HT-29 (cell line): ENCODE measurements at regions not wholly inside any gene's neighbourhood (a gene's known extent, or its start where the extent isn't known, plus 50 kb on each side); places are given as distances from the start of the nearest gene placed in this dataset.
A peak's percentile ranks its signal among the peaks of the same experiment; 100 is the strongest.

ENCODE experiments used
- DNase-seq: peaks from one replicate; pipeline ENCODE4 v3.0.0-alpha.2; 2015; ENCODE audit warnings: low spot score

DNA sequence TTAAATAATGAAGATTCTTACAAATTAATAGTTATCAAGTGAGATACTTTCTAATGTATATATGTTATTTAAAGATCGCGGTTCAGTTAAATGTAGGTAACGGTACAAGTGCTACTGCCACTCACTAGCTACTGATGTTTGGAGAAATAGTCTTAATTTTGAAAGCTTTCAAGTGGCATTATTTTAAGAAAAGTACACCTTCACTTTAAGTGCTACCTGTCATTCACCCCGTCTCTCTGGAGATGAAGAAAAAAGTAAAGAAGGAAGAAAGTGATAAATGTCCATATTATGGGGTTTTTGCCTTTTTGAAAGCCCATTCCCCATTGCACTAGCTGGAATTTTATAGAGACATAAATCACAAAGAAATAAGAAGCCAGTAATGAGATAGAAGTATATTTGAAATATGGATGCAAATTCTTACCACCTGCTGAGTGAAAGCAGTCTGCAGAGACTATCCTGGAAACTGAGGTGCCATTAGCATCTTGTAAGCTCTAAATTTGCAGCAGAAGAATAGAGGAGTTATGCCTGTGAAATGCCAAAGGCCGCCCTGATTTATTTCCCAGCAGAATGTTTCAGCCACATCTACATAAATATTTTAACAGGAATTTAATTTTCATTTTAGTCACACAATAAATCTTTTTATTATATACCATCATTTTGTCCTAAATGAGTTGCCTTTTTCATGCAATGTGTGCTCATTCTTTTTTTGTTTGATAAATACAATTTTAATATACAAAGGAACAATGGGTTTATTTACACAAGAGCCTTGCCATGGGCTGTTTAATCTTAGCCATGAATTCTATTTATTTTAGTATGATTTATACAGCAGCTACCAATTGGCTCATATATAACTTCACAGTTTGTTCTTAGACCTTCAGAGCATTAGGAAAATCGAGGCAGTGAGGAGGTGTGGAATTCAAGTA, 489.9 kb upstream of the RAG2 start:
- DNase-seq = no peak

DNA sequence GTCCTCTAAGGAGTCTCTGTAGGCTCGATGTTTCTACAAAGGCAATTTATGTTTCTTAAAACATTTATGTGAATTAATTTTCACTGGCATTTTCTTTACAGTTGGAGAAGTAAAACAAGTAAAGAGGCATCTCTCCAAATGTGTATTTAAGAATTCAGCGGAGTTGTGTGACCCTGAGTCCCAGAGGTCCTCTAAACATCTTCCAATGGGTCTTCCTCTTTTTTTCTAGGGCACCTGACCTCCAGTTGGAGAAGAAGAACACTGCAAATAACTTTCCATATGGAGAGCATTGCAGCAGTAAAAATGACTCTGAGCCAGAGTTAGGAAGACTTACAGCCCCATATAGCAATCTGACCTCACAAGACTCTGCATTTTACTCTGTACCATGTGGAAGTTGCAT, 480.5 kb upstream of the RAG2 start:
- no peak for DNase-seq

DNA sequence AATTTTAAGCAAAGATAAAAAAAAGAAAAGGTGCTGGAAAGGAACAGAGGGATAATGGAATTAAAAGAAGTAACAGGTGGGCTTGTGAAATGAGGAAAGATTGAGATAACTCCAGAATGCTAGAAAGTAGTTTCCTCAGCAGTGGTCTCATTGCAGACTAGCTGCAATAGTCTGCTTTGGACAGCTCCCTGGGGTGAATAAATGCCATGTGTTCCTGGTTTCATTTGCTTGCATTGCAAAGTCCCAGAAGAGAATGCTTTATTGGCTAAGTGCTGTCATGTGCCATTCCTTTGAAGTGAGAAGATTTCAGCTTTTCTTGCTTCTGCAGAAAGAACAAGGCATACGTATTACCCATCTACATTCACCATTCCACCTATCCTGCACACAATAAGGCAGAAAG, 478.8 kb upstream of the RAG2 start:
- DNase-seq = no peak

DNA sequence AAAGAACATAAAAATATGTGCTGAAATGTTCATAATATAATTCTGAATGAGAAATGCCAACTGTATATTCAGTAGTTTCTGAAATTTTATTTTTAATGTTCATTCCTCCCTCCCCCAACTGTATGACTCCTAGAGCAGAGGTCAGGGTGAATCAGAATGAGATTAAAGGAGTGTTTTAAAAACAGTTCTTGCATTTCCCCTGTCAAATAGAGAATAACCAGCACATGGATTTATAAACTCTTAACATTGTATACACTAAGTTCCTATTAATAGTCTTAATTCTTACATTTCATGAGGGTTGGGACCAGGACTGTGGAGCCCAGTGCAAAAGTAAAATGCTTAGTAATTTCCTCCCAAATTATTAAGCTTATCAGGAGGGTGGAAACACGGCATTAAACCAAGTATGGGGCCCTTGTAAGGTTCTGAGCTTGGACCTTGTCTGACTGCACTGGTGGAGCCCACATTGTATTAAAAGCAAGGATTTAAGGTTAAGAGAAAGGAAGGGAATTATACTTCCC, 474.6 kb upstream of the RAG2 start:
- no peak for DNase-seq

DNA sequence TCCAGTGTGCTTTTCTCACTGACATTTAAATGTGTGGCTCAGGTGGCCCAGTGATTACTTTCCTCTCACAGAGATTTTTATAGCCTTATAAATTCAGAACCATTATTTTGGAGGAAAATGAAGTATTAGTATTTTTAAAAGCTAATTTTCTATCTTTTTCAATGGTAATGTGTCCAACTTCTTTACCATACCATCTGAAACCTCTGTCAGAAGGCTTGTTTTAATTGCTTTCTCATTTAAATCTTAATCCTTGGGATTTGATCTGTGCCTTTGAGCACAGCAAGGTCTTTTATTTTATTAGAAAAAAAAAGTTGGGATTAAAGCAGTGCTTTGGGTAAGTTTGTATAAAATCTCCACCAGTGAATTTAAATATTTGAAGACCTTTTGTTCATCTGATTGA, 452.3 kb upstream of the RAG2 start:
- DNase-seq = no peak

DNA sequence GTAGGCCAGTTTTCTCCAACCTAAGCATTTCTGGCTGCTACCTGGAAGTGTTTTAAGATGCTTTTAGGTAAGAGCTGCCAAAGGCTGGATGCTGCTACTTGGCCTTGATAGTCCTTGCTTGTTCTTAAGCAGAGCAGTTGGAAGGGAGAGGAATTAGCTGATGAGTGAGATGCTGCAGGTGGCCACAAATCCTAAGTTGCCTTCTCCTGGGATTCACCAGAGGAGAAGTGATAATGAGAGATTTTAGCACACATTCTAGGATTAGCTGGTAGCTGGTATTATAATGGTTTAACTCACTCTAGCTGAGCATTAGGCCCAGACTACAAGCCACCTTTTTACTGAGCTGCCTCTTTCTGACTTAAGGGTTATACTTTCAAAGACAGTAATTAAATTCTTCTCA, 442.9 kb upstream of the RAG2 start:
- DNase-seq = no peak

DNA sequence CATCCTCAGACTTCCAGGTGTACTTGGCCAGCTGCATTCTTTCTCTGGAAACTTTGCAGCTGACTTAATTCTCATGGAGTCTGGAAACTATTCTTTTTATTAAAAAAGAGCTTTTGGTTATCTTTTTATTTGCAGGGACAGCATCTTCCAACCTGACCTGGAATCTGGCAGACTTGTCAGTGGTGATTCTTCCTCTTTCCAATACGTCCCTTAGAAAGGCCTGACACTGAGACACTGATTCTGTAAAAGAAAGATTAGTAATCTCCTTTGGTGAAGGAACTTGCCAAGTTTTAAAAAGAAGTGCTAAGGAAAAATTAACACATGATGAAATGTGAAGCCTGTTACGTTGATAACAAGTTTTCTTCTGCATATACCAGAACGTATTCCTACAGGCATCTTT, 440.9 kb upstream of the RAG2 start:
- no peak for DNase-seq

DNA sequence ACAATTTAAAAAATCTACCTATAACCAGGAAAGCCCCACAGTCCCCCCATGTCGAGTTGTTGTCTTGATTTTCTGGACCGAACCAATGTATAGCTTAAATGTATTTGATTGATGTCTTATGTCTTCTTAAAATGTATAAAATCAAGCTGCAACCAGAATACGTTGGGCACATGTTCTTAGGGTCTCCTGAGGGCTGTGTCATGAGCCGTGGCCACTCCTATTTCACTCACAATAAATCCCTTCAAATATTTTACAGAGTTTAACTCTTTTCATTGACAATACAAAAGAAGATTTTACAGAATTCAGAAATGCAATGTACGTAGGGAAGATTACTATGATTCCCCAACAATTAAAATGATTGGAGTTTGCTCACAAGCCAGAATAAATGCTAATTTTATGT, 428.7 kb upstream of the RAG2 start:
- no peak for DNase-seq

DNA sequence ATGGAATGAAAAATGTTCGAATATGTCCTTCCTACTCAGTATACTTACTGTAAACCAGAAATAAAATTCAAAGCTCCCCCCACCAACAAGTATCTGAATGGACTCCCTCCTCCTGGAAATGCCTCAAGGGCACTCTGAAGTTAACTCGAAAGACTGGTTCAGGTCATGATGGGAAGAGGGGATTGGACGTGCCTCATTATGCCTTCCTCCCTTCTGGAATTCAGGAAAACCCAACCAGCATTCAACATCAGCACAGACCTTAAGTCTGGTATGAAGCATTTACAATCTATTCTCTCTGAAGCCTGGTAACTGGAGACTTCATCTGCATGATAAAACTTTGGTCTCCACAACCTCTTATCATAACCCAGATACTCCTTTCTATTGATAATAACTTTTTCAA, 428.3 kb upstream of the RAG2 start:
- DNase-seq = no peak

DNA sequence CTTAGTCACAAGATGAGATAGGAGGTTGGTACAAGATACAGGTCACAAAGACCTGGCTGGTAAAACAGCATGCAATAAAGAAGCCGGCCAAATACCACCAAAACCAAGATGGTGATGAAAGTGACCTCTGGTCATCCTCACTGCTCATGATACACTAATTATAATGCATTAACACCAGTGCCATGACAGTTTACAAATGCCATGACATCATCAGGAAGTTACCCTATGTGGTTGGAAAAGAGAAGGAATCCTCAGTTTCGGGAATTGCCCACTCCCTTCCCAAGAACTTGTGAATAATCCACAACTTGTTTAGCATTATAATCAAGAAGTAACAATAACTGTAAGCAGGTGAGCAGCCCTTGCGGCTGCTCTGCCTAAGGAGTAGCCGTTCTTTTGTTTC, 408.5 kb upstream of the RAG2 start:
- no peak for DNase-seq

DNA sequence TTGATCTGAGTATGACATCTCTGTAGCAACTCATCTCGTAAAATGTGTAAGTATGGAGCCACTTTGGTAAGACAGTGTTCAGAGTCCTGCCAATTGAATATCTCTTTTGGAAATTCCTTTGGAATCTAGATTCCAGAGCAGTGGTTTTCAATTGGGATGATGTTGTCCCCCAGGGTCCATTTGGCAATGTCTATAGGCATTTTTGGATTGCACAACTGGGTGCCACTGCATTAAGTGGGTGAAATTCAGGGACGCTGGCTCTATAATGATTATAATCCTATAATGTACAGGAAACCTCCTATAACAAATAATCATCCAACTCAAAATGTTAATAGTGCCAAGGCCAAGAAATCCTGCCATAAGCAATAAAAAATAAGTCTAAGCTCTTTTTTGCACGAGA, 404.8 kb upstream of the RAG2 start:
- DNase-seq = no peak

DNA sequence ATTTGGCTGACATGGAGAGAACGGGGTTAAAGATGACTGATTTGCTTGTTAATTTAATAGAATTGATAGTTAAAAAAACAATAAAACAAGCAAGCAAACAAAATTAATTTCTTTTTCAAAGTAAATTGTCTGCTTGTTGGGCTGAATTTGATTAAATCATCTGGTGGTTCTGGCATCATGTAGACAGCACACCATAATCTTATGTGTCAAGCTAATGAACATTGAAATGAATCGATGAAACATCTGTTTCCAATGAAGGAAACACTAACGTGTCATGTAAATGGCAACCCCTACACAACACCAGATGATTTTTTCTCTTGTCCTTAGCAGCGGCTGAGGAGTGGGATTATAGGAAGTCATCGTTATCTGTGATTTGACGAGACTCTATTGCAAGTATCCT, 399.6 kb upstream of the RAG2 start:
- no peak for DNase-seq

DNA sequence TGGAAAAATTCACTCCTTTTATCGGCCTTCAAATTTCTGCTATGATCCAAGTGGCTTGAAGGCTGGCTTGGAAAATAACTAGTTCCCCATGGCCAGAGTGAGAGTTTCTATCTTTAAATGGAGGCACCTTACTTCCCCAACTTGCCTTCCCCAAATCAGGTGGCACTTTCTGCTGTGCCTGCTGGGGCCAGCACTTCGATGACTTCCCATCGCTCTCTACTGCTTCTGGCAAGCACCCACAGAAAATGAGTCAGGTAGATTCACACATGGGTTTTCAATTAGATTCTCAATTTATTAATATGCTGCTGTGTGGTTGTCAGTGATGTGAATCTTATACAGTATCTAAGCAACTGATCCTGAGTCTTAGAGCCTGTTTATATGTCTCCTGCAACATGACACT, 398.8 kb upstream of the RAG2 start:
- no peak for DNase-seq

DNA sequence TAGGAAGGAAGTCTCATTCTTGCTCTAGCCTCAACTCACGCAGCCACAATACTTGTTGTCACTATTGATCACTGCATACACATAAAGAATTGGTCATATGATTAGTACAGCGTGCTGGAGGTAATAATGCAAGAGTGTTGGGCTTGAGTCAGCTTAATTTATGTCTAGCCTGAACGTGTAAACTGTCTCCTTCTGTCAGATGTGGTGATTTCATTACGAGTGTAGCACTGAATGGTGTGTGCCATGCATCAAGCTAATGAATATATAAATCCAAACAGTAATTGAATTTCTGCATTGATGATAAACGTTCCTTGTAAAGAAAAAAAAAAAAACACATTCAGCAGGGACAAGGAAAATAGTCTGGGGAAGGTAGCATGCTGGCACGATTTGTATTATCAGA, 396.2 kb upstream of the RAG2 start:
- no peak for DNase-seq

DNA sequence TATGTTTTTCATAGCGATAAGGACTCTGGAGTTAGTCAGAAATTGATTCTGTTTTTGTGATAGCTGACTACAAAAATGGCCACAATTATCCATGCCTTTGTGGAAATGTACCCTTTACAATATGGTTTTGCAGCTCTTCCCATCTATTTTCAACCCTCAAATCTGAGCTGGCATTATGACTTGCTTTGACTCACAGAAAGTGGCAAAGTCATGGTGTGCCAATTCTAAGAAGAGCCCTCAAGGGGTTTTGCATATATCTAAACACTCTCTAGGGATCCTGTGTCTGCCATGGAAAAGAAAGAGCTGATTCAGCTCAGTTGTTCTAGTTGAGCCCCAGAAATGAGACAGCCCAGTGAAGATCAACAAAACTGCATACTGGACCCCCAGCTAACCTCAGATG, 390.5 kb upstream of the RAG2 start:
- DNase-seq = no peak

DNA sequence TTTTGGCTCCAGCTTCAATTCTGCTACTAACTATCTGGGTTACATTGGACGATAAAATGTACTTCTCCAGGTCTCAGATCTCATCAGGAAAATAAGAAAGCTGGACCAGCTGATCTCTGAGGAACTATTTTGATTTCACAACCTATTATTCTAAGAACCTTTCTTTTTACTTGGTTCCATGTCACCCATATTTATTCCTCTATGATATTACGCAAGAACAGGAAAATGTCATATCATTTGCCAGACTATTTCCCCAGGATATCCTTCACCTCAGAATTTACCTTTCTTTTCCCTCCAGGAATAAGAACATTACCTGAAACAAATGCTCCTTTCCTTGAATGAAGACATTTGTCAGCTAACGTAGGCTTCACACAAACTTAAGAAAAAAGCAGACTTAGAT, 387.5 kb upstream of the RAG2 start:
- DNase-seq = no peak

DNA sequence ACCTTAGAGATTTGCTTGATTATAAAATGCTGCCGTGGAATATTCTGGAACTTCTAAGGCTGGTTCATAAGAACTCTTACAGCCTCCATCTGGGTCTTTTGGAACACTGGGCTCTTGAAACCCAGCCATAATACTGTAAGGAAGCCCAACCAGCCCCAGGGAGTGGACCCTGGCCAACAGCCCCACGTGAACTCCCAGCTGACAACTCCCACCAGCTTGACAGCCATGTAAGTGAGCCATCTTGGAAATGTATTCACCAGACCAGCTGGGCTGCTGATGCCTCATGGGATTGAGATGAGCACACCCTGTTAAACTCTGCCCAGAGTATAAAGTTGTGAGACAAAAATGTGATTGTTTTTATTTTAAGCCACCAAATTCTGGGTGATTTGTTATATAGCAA, 378.7 kb upstream of the RAG2 start:
- no peak for DNase-seq

DNA sequence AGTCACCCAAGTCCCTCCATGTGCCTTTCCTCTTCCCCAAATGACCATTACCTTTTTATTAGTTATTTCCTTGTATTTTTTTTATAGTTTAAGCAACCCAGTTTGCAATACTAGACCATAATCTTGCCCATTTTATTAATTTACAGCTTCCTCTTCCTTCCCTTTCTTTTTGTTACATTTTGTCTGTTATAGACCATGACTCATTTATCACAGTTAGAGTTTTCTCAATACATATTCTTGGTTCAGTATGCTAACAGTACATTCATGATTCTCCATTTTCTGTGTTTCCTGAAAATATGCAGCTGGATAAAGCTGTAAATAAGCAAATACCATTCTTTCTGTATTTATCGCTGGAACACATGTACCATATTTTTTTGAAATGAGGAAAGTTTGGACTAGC, 376.7 kb upstream of the RAG2 start:
- DNase-seq = no peak

DNA sequence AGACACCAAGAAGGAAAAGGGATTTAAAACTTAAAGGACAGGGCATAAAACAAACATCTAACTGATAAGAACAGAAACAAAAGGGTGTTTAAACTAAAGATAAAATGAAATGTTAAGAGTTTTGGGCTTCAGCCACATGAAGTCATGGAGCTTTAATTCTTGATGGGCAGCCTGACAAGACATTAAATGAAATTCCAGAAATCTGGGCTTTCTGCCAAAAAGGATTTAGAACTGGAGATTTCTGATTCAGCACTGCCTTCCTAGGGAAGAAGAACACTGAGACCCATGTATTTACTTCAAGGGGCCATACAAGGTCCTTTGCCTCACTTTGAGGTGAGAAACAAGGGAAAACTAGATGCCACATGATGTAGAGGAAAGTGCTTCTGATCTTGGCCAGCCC, 355.9 kb upstream of the RAG2 start:
- DNase-seq = no peak

DNA sequence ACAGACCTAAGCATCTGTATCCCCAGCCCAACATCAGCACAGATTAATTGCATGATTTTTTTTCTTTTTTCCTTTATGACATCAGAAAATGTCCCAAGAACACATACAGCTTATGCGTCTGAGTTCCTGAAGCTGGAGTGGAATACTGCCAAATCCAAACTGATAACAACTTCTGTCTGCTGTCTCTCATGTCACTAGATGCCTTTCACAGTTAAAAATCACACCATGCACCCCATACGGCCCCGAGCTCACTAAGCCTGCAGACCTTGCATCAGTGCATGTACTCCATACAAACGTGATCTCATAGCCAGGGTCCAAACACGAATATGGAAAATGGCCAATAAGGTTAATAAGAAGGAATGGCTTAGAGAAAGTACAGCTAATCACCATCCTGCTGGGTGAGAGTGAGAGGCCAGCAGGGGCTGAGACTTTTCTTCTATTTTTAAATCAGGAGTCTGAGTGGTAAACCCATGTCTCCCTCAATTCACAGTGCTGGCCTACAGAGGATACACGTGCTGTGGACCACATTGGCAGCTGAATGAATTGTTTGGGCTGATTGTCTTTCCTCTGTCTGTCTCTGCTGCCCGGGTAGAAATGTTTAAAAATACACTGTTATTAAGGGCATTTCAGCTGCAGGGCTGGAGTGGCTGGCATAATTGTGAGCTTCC, 350.6 kb upstream of the RAG2 start:
- no peak for DNase-seq

DNA sequence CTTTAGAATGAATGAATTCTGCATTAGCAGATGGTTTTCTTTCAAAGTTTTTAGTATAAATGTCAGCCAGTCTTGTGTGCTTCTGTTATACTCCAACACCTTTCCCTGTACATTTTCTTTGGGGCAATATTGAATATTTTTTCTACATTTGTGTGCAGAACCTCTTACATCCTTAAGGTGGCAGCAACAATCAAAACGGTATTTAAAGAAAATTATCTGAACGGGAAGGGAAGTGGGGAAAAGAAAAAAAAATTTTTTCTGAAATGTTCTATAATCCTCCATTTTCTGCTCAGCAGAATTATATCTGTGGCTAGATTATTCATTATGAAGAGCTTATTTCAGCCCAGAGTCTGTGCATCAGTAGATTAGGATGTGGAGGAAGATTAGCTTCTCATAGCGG, 347.3 kb upstream of the RAG2 start:
- DNase-seq = peak; percentile 28

DNA sequence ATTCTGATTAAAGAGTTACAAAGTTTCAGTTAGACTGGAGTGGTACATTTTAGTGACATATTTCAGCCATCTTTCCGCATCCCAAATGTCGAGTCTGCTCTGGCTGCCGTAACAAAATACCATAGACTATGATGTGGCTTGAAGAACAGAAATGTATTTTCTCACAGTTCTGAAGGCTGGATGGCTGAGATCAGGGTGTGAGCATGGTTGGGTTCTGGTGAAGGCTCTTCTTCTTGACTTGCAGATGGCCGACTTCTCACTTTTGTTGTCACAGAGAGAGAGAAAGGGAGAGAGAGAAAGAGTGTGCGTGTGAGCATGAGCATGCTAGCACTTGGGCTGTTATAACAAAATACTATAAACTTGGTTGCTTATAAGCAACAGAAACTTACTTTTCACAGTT, 335.4 kb upstream of the RAG2 start:
- DNase-seq = no peak

DNA sequence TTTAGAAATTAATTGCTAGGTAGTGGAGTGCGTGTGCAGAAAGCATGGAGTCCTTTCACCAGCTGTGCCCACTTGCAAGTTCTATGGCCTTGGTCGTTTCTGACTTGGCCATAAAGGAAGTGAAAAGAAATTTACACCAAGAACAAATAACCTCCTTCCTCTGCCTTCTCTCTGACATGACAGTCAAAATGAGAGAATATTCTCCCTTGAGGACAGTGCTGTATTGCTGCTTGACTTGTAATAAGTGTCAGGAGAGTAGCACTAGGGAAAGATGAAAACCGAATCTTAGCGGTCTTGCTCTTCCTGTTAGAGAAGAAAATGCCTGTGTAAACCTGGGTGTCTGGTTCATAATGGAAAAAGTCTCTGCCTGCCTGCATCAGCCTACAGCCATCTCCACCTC, 333.1 kb upstream of the RAG2 start:
- DNase-seq = no peak
